IMR-90 (cell line): ENCODE measurements at regions not wholly inside any gene's neighbourhood (a gene's known extent, or its start where the extent isn't known, plus 50 kb on each side); places are given as distances from the start of the nearest gene placed in this dataset.

Experiments used
- ATAC-seq: fragments of 200-7000 bp; cut with Tn5 transposase; 2 replicates; pipeline ENCODE4 v1.9.1; 2020; ENCODE audit warnings: low read depth, mild to moderate bottlenecking, moderate library complexity
- BruUV-seq: library from RNA; stranded (reverse); fragments of 400-500 nt; replicated peaks from 2 replicates; lab custom pipeline; 2021; lab: Mats Ljungman, UMichigan
- CTCF ChIA-PET: fragments of 300-600 bp; formaldehyde crosslinking; extraction: SDS; loops from one replicate; lab custom pipeline; 2021; ENCODE audit warnings: antibody characterized with exemption; lab: Yijun Ruan, JAX
- POLR2A ChIA-PET: fragments of 300-600 bp; sonication (Branson Sonifier 250); formaldehyde crosslinking; loops from one replicate; lab custom pipeline; 2022; ENCODE audit warnings: antibody characterized with exemption; ENCODE audit not compliant: unreplicated experiment; lab: Charles Lee
- DNase-seq: peaks from one replicate; pipeline ENCODE4 v3.0.0; 2013
- H2AFZ ChIP-seq: replicated peaks from 2 replicates; pipeline ENCODE3; 2013; ENCODE audit warnings: low read length, mild to moderate bottlenecking; ENCODE audit not compliant: poor library complexity
- H2AK5ac ChIP-seq: 2 replicates; pipeline ENCODE4 v1.6.1; 2013; ENCODE audit warnings: low read depth, low read length, inconsistent platforms
- H2AK9ac ChIP-seq: replicated peaks from 2 replicates; pipeline ENCODE3; 2013; ENCODE audit warnings: mild to moderate bottlenecking, low read depth, low read length, moderate library complexity; ENCODE audit not compliant: poor library complexity
- H2BK120ac ChIP-seq: 2 replicates; pipeline ENCODE4 v1.6.1; 2013; ENCODE audit warnings: low read depth, low read length, inconsistent platforms
- H2BK15ac ChIP-seq: 3 replicates; pipeline ENCODE4 v1.6.1; 2013; ENCODE audit warnings: low read depth, low read length, inconsistent platforms
- H2BK20ac ChIP-seq: 2 replicates; pipeline ENCODE4 v1.6.1; 2013; ENCODE audit warnings: low read depth, mild to moderate bottlenecking, inconsistent platforms, low read length, moderate library complexity
- H2BK5ac ChIP-seq: 2 replicates; pipeline ENCODE4 v1.6.1; 2013; ENCODE audit warnings: mild to moderate bottlenecking, low read depth, low read length, inconsistent platforms; ENCODE audit not compliant: poor library complexity, severe bottlenecking
- H3K14ac ChIP-seq: replicated peaks from 2 replicates; pipeline ENCODE4 v1.6.1; 2013; ENCODE audit warnings: low read depth, low read length, inconsistent platforms
- H3K18ac ChIP-seq: 2 replicates; pipeline ENCODE4 v1.6.1; 2013; ENCODE audit warnings: low read depth, low read length, control low read depth
- H3K23ac ChIP-seq: 2 replicates; pipeline ENCODE4 v1.6.1; 2013; ENCODE audit warnings: low read depth, low read length, inconsistent platforms
- H3K27ac ChIP-seq: 2 replicates; pipeline ENCODE4 v1.5.1; 2013; ENCODE audit warnings: mild to moderate bottlenecking, control low read depth, low read length; ENCODE audit not compliant: insufficient read depth
- H3K27me3 ChIP-seq: 2 replicates; pipeline ENCODE4 v1.6.1; 2013; ENCODE audit warnings: low read length; ENCODE audit not compliant: control insufficient read depth, insufficient read depth
- H3K36me3 ChIP-seq: 2 replicates; pipeline ENCODE4 v1.6.1; 2013; ENCODE audit warnings: low read length, mixed read lengths; ENCODE audit not compliant: control insufficient read depth, insufficient read depth
- H3K4ac ChIP-seq: 2 replicates; pipeline ENCODE4 v1.6.1; 2013; ENCODE audit warnings: low read depth, low read length, inconsistent platforms
- H3K4me1 ChIP-seq: 2 replicates; pipeline ENCODE4 v1.6.1; 2013; ENCODE audit warnings: low read length, mixed read lengths; ENCODE audit not compliant: control insufficient read depth, insufficient read depth
- H3K4me2 ChIP-seq: 2 replicates; pipeline ENCODE4 v1.6.1; 2013; ENCODE audit warnings: low read depth, mild to moderate bottlenecking, control low read depth, low read length, moderate library complexity
- H3K4me3 ChIP-seq: 2 replicates; pipeline ENCODE4 v1.5.1; 2013; ENCODE audit warnings: low read depth, mild to moderate bottlenecking, control low read depth, low read length, moderate library complexity; ENCODE audit not compliant: insufficient read depth
- H3K56ac ChIP-seq: 2 replicates; pipeline ENCODE4 v1.6.1; 2013; ENCODE audit warnings: low read length, inconsistent platforms; ENCODE audit not compliant: insufficient read depth; ENCODE audit errors: extremely low read depth
- H3K79me1 ChIP-seq, 2 experiments: 2 replicates each; pipeline ENCODE4 v1.6.1; 2013; ENCODE audit warnings: low read length in 2 of 2, inconsistent platforms in 1 of 2, low read depth in 1 of 2
- H3K9ac ChIP-seq: 2 replicates; pipeline ENCODE4 v1.6.1; 2013; ENCODE audit warnings: low read depth, low read length, control low read depth
- H3K9me1 ChIP-seq: 2 replicates; pipeline ENCODE4 v1.6.1; 2013; ENCODE audit warnings: low read length, inconsistent platforms; ENCODE audit not compliant: insufficient read depth
- H3K9me3 ChIP-seq: 2 replicates; pipeline ENCODE4 v1.6.1; 2013; ENCODE audit warnings: low read length; ENCODE audit not compliant: control insufficient read depth, insufficient read depth
- H4K20me1 ChIP-seq: 2 replicates; pipeline ENCODE4 v1.6.1; 2013; ENCODE audit warnings: low read length, inconsistent platforms; ENCODE audit not compliant: insufficient read depth
- H4K5ac ChIP-seq: 2 replicates; pipeline ENCODE4 v1.6.1; 2013; ENCODE audit warnings: mild to moderate bottlenecking, low read depth, low read length, control low read depth
- H4K8ac ChIP-seq, 2 experiments: 2 replicates each; pipeline ENCODE4 v1.6.1; 2013; ENCODE audit warnings: low read depth in 2 of 2, low read length in 2 of 2, control low read depth in 1 of 2, inconsistent platforms in 1 of 2
- H4K91ac ChIP-seq: 2 replicates; pipeline ENCODE4 v1.6.1; 2013; ENCODE audit warnings: low read depth, low read length, inconsistent platforms; ENCODE audit not compliant: insufficient read depth
- BHLHE40 ChIP-seq: fragments of 150-350 bp; IDR thresholded peaks from 2 replicates; pipeline ENCODE4 v1.6.1; 2016; ENCODE audit warnings: mild to moderate bottlenecking, low read depth, low read length
- CEBPB ChIP-seq: IDR thresholded peaks from 2 replicates; pipeline ENCODE4 v1.6.1; 2012; ENCODE audit warnings: low read depth, low read length, improper control_type of control experiment
- CHD1 ChIP-seq: IDR thresholded peaks from 2 replicates; pipeline ENCODE4 v1.6.1; 2012; ENCODE audit warnings: low read depth, low read length, improper control_type of control experiment
- FOS ChIP-seq: fragments of 150-350 bp; IDR thresholded peaks from 2 replicates; pipeline ENCODE4 v1.6.1; 2016; ENCODE audit warnings: low read depth, low read length
- MAFK ChIP-seq: IDR thresholded peaks from 2 replicates; pipeline ENCODE4 v1.6.1; 2012; ENCODE audit warnings: low read depth, low read length, improper control_type of control experiment
- MAZ ChIP-seq: IDR thresholded peaks from 2 replicates; pipeline ENCODE4 v1.6.1; 2012; ENCODE audit warnings: low read depth, mild to moderate bottlenecking, low read length, improper control_type of control experiment, moderate library complexity, borderline replicate concordance
- MXI1 ChIP-seq: IDR thresholded peaks from 2 replicates; pipeline ENCODE4 v1.6.1; 2012; ENCODE audit warnings: low read depth, mild to moderate bottlenecking, low read length, moderate library complexity, borderline replicate concordance
- NFE2L2 ChIP-seq: fragments of 150-350 bp; IDR thresholded peaks from 2 replicates; pipeline ENCODE4 v1.6.1; 2016; ENCODE audit warnings: low read depth, mild to moderate bottlenecking, low read length
- POLR2A ChIP-seq: IDR thresholded peaks from 2 replicates; pipeline ENCODE4 v1.6.1; 2012; ENCODE audit warnings: mild to moderate bottlenecking, low read depth, low read length
- RAD21 ChIP-seq: IDR thresholded peaks from 2 replicates; pipeline ENCODE4 v1.6.1; 2012; ENCODE audit warnings: low read length, improper control_type of control experiment
- RCOR1 ChIP-seq: IDR thresholded peaks from 2 replicates; pipeline ENCODE4 v1.6.1; 2012; ENCODE audit warnings: mild to moderate bottlenecking, low read length, improper control_type of control experiment; ENCODE audit not compliant: insufficient replicate concordance
- RFX5 ChIP-seq: IDR thresholded peaks from 2 replicates; pipeline ENCODE4 v1.8.0; 2012; ENCODE audit warnings: low read depth, mild to moderate bottlenecking, low read length, moderate library complexity
- SMC3 ChIP-seq: fragments of 150-350 bp; IDR thresholded peaks from 2 replicates; pipeline ENCODE4 v1.6.1; 2016; ENCODE audit warnings: low read depth, mild to moderate bottlenecking, antibody characterized with exemption, low read length, moderate library complexity
- WGBS, 2 experiments: methylation state at CpG; one replicate each; pipeline versions ENCODE4 v1.1.5 to v1.1.7; 2013; ENCODE audit warnings: missing lambda C conversion rate in 2 of 2; ENCODE audit not compliant: insufficient read length in 1 of 2; ENCODE audit errors: extremely low coverage in 2 of 2; 5-methylcytosine and 5-hydroxymethylcytosine counted together
- dilution Hi-C: fragments of 300-500 bp; cut with HindIII; formaldehyde crosslinking; loops from one replicate; pipeline ENCODE4 v1.14.3; 2018; ENCODE audit warnings: low sequenced_read_pairs; ENCODE audit not compliant: unreplicated experiment
- in situ Hi-C: fragments of 300-500 bp; cut with MboI; formaldehyde crosslinking; loops from 3 replicates; pipeline ENCODE4 v1.14.3; 2019; ENCODE audit warnings: low sequenced_read_pairs, inconsistent platforms, mixed read lengths
- intact Hi-C: fragments of 100-400 bp; cut with micrococcal nuclease; formaldehyde crosslinking; loops from 2 replicates; pipeline ENCODE4 v1.10.0; 2022
- TF ChIP-seq, protein P1 (sequence below): fragments of 150-350 bp; IDR thresholded peaks from 2 replicates; pipeline ENCODE4 v1.6.1; 2017; ENCODE audit warnings: mild to moderate bottlenecking, antibody characterized with exemption, low read length, low read depth
- TF ChIP-seq, protein P2 (sequence below): fragments of 150-350 bp; IDR thresholded peaks from 2 replicates; pipeline ENCODE4 v1.6.1; 2016; ENCODE audit warnings: low read depth, mild to moderate bottlenecking, low read length, moderate library complexity, borderline replicate concordance
- TF ChIP-seq, protein P3 (sequence below): conservative IDR thresholded peaks from 2 replicates; pipeline ENCODE4 v1.5.1; 2012; ENCODE audit warnings: mild to moderate bottlenecking, low read depth, low read length, improper control_type of control experiment

DNA sequence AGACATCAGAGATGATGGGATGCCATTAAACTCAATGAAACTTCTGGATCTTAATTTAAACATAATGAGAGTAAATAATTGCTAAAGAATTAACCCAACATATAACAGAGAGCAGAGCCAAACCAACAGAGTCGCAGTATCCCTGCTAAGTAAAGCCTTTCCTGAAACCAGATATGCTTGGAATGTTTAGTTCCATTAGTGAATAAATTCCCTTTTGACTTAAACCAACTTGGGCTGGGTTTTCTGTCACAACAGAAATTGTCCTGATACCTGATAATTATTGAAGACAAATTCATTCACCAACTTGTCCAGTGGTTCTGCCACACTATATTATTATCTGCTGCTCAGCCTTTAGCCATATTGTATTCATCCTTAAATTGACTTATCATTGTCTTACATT lies 286.7 kb downstream of the FZD1 start:
- Histone ChIP-seq H2BK20ac (no peak overlapping the region), H3K9me3 (no peaks in the 10 kb centered on the region), H4K8ac (no peak overlapping the region), H3K79me1 (no peaks in the 10 kb centered on the region), H3K9ac (no peak overlapping the region), H3K27me3 (no peaks in the 10 kb centered on the region), H4K5ac (no peak overlapping the region), H3K9me1 (no peaks in the 10 kb centered on the region), H2AK5ac (no peak overlapping the region), H2AFZ (no peak overlapping the region), H3K4me2 (no peak overlapping the region), H4K91ac (no peak overlapping the region), H3K27ac (no peak overlapping the region), H3K4ac (no peak overlapping the region), H3K23ac (no peak overlapping the region), H2AK9ac (no peak overlapping the region), H3K4me3 (no peak overlapping the region), H3K18ac (no peak overlapping the region), H4K20me1 (no peaks in the 10 kb centered on the region), H3K56ac (no peak overlapping the region), H2BK15ac (no peak overlapping the region), H2BK5ac (no peak overlapping the region), H3K14ac (no peak overlapping the region), H3K4me1 (no peaks in the 10 kb centered on the region), H2BK120ac (no peak overlapping the region), H3K36me3 (no peaks in the 10 kb centered on the region)
- intact Hi-C loops (no loop called here), in situ Hi-C loops (no loop called here), dilution Hi-C loops (no loop called here)
- BruUV-seq: no TSS peak
- ATAC-seq (no peak), DNase-seq (no peak)
- TF ChIP-seq NFE2L2 (no peak), MAZ (no peak), MAFK (no peak), BHLHE40 (no peak), POLR2A (no peak), MXI1 (no peak), RAD21 (no peak), CHD1 (no peak), CEBPB (no peak), FOS (no peak), SMC3 (no peak), RCOR1 (no peak), RFX5 (no peak)
- TF ChIP-seq, protein P1, sequence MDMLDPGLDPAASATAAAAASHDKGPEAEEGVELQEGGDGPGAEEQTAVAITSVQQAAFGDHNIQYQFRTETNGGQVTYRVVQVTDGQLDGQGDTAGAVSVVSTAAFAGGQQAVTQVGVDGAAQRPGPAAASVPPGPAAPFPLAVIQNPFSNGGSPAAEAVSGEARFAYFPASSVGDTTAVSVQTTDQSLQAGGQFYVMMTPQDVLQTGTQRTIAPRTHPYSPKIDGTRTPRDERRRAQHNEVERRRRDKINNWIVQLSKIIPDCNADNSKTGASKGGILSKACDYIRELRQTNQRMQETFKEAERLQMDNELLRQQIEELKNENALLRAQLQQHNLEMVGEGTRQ: no peak
- TF ChIP-seq, protein P2, sequence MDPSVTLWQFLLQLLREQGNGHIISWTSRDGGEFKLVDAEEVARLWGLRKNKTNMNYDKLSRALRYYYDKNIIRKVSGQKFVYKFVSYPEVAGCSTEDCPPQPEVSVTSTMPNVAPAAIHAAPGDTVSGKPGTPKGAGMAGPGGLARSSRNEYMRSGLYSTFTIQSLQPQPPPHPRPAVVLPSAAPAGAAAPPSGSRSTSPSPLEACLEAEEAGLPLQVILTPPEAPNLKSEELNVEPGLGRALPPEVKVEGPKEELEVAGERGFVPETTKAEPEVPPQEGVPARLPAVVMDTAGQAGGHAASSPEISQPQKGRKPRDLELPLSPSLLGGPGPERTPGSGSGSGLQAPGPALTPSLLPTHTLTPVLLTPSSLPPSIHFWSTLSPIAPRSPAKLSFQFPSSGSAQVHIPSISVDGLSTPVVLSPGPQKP: no peak
- TF ChIP-seq, protein P3, sequence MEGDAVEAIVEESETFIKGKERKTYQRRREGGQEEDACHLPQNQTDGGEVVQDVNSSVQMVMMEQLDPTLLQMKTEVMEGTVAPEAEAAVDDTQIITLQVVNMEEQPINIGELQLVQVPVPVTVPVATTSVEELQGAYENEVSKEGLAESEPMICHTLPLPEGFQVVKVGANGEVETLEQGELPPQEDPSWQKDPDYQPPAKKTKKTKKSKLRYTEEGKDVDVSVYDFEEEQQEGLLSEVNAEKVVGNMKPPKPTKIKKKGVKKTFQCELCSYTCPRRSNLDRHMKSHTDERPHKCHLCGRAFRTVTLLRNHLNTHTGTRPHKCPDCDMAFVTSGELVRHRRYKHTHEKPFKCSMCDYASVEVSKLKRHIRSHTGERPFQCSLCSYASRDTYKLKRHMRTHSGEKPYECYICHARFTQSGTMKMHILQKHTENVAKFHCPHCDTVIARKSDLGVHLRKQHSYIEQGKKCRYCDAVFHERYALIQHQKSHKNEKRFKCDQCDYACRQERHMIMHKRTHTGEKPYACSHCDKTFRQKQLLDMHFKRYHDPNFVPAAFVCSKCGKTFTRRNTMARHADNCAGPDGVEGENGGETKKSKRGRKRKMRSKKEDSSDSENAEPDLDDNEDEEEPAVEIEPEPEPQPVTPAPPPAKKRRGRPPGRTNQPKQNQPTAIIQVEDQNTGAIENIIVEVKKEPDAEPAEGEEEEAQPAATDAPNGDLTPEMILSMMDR: no peak
- ChIA-PET POLR2A (no interaction called here), CTCF (no interaction called here)
- no CpG with 5 or more reads among the region's 1 CpG for WGBS, 2 experiments
